C4-2B (cell line): ENCODE measurements at regions not wholly inside any gene's neighbourhood (a gene's known extent, or its start where the extent isn't known, plus 50 kb on each side); places are given as distances from the start of the nearest gene placed in this dataset.

ENCODE experiments used
- H3K27ac ChIP-seq: fragments of 450-650 bp; 2 replicates; pipeline ENCODE4 v1.5.1; 2017
- CTCF ChIP-seq: fragments of 450-650 bp; conservative IDR thresholded peaks from 2 replicates; pipeline ENCODE4 v1.5.1; 2017; ENCODE audit warnings: mild to moderate bottlenecking
- ZFX ChIP-seq: fragments of 450-650 bp; IDR thresholded peaks from 2 replicates; pipeline ENCODE4 v1.6.1; 2017

- H3K27ac ChIP-seq, result no peak overlapping the region
- no peak for TF ChIP-seq CTCF
- TF ChIP-seq ZFX, result no peak
Observed at GRCh38 chr2:44884677-44885076, 56.8 kb upstream of the SIX3 start.

GRCh38 chr2:44886414-44886813 lies 55.1 kb upstream of the SIX3 start:
- H3K27ac ChIP-seq, result no peak overlapping the region
- no peak for TF ChIP-seq CTCF
- no peak for TF ChIP-seq ZFX

GRCh38 chr2:44889096-44889495 lies 52.4 kb upstream of the SIX3 start:
- TF ChIP-seq CTCF (no peak), ZFX (no peak)
- H3K27ac ChIP-seq, result no peak overlapping the region
